ENCODE measurements at regions not wholly inside any gene's neighbourhood (a gene's known extent, or its start where the extent isn't known, plus 50 kb on each side); places are given as distances from the start of the nearest gene placed in this dataset.

DNA sequence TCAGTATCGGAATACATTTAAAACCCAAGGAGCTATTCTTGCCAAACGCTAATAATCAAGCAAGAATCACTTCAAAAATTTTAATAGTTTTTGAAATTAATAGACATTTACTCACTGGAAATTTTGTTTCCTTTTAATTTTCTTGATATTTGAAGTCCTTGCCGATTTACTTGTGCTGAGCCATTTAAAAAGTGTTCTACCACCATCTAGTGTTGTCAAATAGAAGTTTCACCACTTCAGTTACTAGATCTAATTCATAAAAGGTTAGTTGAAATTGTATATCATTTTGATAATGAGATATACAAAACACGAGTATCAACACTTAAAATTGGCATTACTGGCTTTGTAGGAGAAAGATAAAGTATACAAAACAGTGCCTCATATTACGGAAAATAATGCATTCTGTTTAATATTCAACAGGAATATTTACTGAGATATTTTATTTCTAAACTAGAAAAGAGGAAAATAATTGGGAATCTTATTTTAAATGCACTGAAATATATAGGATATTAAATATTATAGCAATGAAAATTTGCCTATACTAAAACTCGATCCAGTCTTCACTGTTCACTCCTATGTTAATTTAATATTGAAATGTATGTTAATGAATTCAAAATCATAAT, 664.8 kb upstream of the SEMA3D start:
- H3K4me3 ChIP-seq (ENCODE audit: low read depth, low read length): no peak overlapping the region
- TF ChIP-seq, protein P1, sequence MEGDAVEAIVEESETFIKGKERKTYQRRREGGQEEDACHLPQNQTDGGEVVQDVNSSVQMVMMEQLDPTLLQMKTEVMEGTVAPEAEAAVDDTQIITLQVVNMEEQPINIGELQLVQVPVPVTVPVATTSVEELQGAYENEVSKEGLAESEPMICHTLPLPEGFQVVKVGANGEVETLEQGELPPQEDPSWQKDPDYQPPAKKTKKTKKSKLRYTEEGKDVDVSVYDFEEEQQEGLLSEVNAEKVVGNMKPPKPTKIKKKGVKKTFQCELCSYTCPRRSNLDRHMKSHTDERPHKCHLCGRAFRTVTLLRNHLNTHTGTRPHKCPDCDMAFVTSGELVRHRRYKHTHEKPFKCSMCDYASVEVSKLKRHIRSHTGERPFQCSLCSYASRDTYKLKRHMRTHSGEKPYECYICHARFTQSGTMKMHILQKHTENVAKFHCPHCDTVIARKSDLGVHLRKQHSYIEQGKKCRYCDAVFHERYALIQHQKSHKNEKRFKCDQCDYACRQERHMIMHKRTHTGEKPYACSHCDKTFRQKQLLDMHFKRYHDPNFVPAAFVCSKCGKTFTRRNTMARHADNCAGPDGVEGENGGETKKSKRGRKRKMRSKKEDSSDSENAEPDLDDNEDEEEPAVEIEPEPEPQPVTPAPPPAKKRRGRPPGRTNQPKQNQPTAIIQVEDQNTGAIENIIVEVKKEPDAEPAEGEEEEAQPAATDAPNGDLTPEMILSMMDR (conservative IDR thresholded peaks at IDR 0.05; ENCODE audit: low read depth, low read length): peak; percentile 58
- DNase-seq (ENCODE audit: low read depth): peak; percentile 29

- TF ChIP-seq, protein P1 (conservative IDR thresholded peaks at IDR 0.05; ENCODE audit: low read depth, low read length): no peak
- H3K4me3 ChIP-seq (ENCODE audit: low read depth, low read length): no peak overlapping the region
- no peak for DNase-seq (ENCODE audit: low read depth)
Observed at GRCh38 chr7:85850381-85850780, 663.5 kb upstream of the SEMA3D start.

GRCh38 chr7:85840554-85840953, 653.7 kb upstream of the SEMA3D start:
- DNase-seq (ENCODE audit: low read depth): no peak
- TF ChIP-seq, protein P1 (conservative IDR thresholded peaks at IDR 0.05; ENCODE audit: low read depth, low read length): no peak

GRCh38 chr7:85833066-85833465, 646.2 kb upstream of the SEMA3D start:
- no peak for DNase-seq (ENCODE audit: low read depth)
- TF ChIP-seq, protein P1 (conservative IDR thresholded peaks at IDR 0.05; ENCODE audit: low read depth, low read length): no peak
- no peak overlapping the region for H3K4me3 ChIP-seq (ENCODE audit: low read depth, low read length)

More at GRCh38 chr7:85840554-85840953, 653.7 kb upstream of the SEMA3D start:
- H3K4me3 ChIP-seq (ENCODE audit: low read depth, low read length): no peak overlapping the region

GRCh38 chr7:85830982-85831381, 644.1 kb upstream of the SEMA3D start:
- DNase-seq (ENCODE audit: low read depth): no peak
- TF ChIP-seq, protein P1 (conservative IDR thresholded peaks at IDR 0.05; ENCODE audit: low read depth, low read length): no peak

GRCh38 chr7:85829817-85830432, 643.1 kb upstream of the SEMA3D start:
- H3K4me3 ChIP-seq (ENCODE audit: low read depth, low read length): no peak overlapping the region
- TF ChIP-seq, protein P1 (conservative IDR thresholded peaks at IDR 0.05; ENCODE audit: low read depth, low read length): peak; percentile 43
- DNase-seq (ENCODE audit: low read depth): no peak

More at GRCh38 chr7:85830982-85831381, 644.1 kb upstream of the SEMA3D start:
- H3K4me3 ChIP-seq (ENCODE audit: low read depth, low read length): no peak overlapping the region

GRCh38 chr7:85829176-85829575, 642.3 kb upstream of the SEMA3D start:
- DNase-seq (ENCODE audit: low read depth): no peak
- H3K4me3 ChIP-seq (ENCODE audit: low read depth, low read length): no peak overlapping the region
- TF ChIP-seq, protein P1 (conservative IDR thresholded peaks at IDR 0.05; ENCODE audit: low read depth, low read length): no peak

Measured in epithelial cell of proximal tubule (primary cell).